DMS79 (cell line): ENCODE measurements at regions not wholly inside any gene's neighbourhood (a gene's known extent, or its start where the extent isn't known, plus 50 kb on each side); places are given as distances from the start of the nearest gene placed in this dataset.
A peak's percentile ranks its signal among the peaks of the same experiment; 100 is the strongest.
"Not testable (repeated sequence)": the region's sequence is repeated elsewhere in the genome, so short reads cannot be mapped to it uniquely, and the experiment has no call there.

ENCODE experiments used
- DNase-seq: peaks from one replicate; lab custom pipeline; 2025; lab: John Stamatoyannopoulos, UW

GRCh38 chr4:120005527-120005926 is 61.1 kb downstream of the MAD2L1 start:
- DNase-seq: no peak

GRCh38 chr4:120005076-120005475 is 61.6 kb downstream of the MAD2L1 start:
- no peak for DNase-seq

DNA sequence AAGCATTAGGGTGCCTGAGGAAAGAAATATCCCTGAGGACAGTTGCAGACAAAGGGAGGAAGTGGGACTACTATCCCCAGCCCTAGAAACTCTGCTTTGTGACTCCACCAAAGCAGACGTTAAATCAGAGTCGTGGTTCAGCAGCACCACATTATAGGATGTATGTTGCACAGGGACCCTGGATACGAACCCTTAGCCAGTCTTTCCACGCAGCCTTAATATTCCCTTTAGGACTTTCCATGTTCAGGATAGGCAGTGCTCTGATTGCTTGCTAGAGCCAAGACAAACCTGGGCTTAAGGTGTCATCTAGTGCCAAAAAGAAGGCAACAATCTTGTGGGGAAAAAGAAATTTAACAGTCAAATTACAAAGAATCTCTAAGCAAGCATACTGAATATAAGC is 62.6 kb downstream of the MAD2L1 start:
- no peak for DNase-seq

GRCh38 chr4:120003193-120003592 is 63.5 kb downstream of the MAD2L1 start:
- DNase-seq: no peak

- DNase-seq: no peak
Measured at GRCh38 chr4:120001850-120002249, 64.8 kb downstream of the MAD2L1 start.

- no peak for DNase-seq
Measured at GRCh38 chr4:120000591-120001296, 65.9 kb downstream of the MAD2L1 start.

DNA sequence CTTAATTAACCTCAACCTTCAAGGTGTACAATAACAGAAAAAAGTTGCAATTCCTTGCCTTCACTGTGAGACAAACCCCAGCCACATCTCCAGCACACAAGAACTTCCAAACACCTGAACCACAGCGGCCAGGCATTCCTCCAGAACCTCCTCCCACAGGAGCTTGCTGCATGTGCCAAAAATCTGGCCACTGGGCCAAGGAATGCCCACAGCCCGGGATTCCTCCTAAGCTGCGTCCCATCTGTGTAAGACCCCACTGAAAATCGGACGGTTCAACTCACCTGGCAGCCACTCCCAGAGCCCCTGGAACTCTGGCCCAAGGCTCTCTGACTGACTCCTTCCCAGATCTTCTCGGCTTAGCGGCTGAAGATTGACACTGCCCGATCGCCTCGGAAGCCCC is 70.6 kb downstream of the MAD2L1 start:
- DNase-seq: not testable (repeated sequence)

GRCh38 chr4:119984996-119985395 is 81.7 kb downstream of the MAD2L1 start:
- DNase-seq: no peak

GRCh38 chr4:119982756-119983155 is 83.9 kb downstream of the MAD2L1 start:
- DNase-seq: no peak

DNA sequence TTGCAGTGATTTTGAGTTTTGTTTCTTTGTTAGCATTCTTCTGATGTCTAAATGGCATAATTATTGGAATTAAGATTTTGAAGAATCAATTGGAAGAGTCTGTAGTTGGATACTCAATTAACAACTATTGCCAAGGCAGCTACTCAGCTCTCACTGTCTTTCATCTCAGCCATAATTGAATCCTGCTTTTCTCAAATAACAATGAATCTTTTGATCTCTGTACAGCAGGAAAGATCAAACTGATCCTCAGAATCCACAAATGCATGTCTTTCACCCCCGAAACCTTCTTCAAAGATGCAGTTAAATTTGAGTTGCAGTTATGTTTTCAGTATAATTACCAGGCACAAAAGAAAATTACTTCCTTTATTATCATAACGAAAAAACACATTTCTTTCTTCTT is 86.2 kb downstream of the MAD2L1 start:
- no peak for DNase-seq

- no peak for DNase-seq
Measured at GRCh38 chr4:119977076-119977940, 89.3 kb downstream of the MAD2L1 start.

DNA sequence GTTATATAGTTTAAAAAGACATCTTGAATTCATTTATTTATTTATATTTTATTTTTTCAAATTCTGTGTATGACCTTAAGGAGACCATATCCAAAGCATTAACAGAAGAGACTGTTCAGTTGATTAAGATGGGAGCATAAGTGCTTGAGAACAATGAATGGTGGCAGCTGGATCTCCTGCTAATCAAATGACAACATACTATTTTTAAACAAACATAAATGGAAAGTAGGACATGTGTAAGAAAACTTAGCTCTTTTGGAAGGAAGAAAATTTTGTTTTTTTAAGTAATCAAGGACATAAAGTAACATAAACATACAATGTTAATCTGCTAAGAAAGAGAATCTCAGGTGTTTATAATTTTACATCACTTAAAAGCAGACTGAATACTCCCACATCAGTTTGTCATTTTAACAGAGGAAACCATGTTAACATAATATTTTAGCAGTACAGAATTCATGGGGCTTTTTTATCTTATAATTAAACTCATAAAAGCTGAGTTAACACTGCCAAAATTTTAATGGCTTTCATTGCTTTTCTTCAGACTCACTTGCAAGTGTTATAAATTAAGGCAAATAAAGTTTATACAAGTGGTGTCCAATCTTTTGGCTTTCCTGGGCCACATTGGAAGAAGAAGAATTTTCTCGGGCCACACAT is 95.1 kb downstream of the MAD2L1 start:
- DNase-seq: no peak

DNA sequence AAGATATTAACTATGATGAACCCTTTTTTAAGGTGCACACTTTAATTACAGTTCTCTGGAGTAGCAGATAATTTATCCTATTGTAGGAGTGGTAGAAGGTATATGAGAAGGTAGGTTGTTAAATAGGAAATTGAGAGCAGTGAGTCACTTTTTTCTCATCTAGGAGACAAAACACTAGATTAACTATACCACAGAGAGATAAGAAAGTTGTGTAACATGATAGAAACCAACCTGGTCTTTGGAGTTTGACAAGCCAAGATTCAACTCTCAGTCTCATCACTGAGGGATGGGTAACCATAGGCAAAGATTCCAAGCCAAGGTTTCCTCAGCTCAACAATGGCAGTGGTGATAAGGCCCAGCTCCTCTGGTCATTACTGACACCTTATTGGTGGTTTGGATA is 104.0 kb downstream of the MAD2L1 start:
- no peak for DNase-seq

- DNase-seq: no peak
Measured at GRCh38 chr4:119958983-119959382, 107.7 kb downstream of the MAD2L1 start.

- no peak for DNase-seq
Measured at GRCh38 chr4:119955256-119955655, 111.4 kb downstream of the MAD2L1 start.

GRCh38 chr4:119954487-119954886 is 112.2 kb downstream of the MAD2L1 start:
- DNase-seq: not testable (repeated sequence)

GRCh38 chr4:119946359-119946758 is 120.3 kb downstream of the MAD2L1 start:
- DNase-seq: no peak

GRCh38 chr4:119942806-119943205 is 123.8 kb downstream of the MAD2L1 start:
- no peak for DNase-seq

- no peak for DNase-seq
Measured at GRCh38 chr4:119940557-119940956, 126.1 kb downstream of the MAD2L1 start.

GRCh38 chr4:119939071-119939995 is 127.3 kb downstream of the MAD2L1 start:
- DNase-seq: no peak

- DNase-seq: no peak
Measured at GRCh38 chr4:119937746-119938145, 128.9 kb downstream of the MAD2L1 start.

DNA sequence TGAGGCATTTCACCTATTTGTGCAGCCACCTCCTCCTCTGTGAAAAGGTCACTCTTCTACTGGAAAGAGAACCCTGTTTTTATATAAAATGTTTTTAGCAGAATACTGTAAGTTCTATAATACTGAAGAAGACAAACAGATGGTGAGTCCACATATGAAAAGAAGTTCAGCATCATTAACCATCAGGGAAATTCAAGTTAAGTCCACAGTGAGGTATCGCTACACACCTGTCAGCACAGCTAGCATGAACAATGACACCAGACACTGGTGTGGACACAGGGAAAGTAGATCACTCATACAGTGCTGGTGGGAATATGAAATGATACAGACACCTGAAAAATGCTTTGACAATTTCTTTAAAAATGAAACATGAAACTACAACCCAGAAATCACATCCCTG is 133.0 kb downstream of the MAD2L1 start:
- peak; percentile 78 for DNase-seq
